HEK293 (cell line): ENCODE measurements at regions not wholly inside any gene's neighbourhood (a gene's known extent, or its start where the extent isn't known, plus 50 kb on each side); places are given as distances from the start of the nearest gene placed in this dataset.

Experiments
- CTCF ChIA-PET: fragments of 350-600 bp; formaldehyde crosslinking; extraction: SDS; loops from one replicate; lab custom pipeline; 2021; ENCODE audit warnings: antibody characterized with exemption; lab: Yijun Ruan, JAX
- POLR2A ChIA-PET: fragments of 300-600 bp; formaldehyde crosslinking; extraction: SDS; loops from one replicate; lab custom pipeline; 2020; ENCODE audit warnings: antibody characterized with exemption, inconsistent platforms; lab: Yijun Ruan, JAX
- H3K27ac ChIP-seq: fragments of 200-500 bp; sonication (Bioruptor generic); 2 replicates; pipeline ENCODE4 v1.5.1; 2014; ENCODE audit warnings: low read depth, low read length, control low read depth, inconsistent platforms; ENCODE audit errors: extremely low read depth
- H3K36me3 ChIP-seq, 2 experiments: fragments of 200-500 bp in 1 of 2; sonication (Bioruptor generic) in 1 of 2; 1 replicate in 1 of 2; 2 replicates in 1 of 2; pipeline ENCODE4 v1.5.1; 2014 to 2017; ENCODE audit warnings: inconsistent platforms in 2 of 2, low read length in 2 of 2; ENCODE audit not compliant: control insufficient read depth in 2 of 2, insufficient read depth in 1 of 2
- H3K4me1 ChIP-seq: fragments of 200-500 bp; sonication (Bioruptor generic); 2 replicates; pipeline ENCODE4 v1.5.1; 2014; ENCODE audit warnings: mild to moderate bottlenecking, low read length, inconsistent platforms; ENCODE audit not compliant: control insufficient read depth, insufficient read depth
- H3K4me3 ChIP-seq: 2 replicates; pipeline ENCODE4 v1.5.1; 2011; ENCODE audit warnings: low read depth, mild to moderate bottlenecking, control low read depth, low read length, moderate library complexity
- H3K9me3 ChIP-seq: fragments of 200-500 bp; sonication (Bioruptor generic); 2 replicates; pipeline ENCODE4 v1.5.1; 2014; ENCODE audit warnings: low read depth, low read length, inconsistent platforms; ENCODE audit not compliant: control insufficient read depth, insufficient read depth
- BCL11A ChIP-seq: fragments of 450-650 bp; formaldehyde crosslinking; IDR thresholded peaks from 2 replicates; pipeline ENCODE4 v1.5.1; 2016; ENCODE audit warnings: low read depth, missing biosample characterization, missing genetic modification characterization
- BCL11B ChIP-seq: fragments of 450-650 bp; formaldehyde crosslinking; IDR thresholded peaks from 2 replicates; pipeline ENCODE4 v1.5.1; 2016; ENCODE audit warnings: low read depth, missing biosample characterization, missing genetic modification characterization
- GLIS2 ChIP-seq: fragments of 450-650 bp; formaldehyde crosslinking; IDR thresholded peaks from 2 replicates; pipeline ENCODE4 v1.5.1; 2016; ENCODE audit warnings: missing biosample characterization, missing genetic modification characterization
- HOXD13 ChIP-seq: sonication (generic); formaldehyde crosslinking; IDR thresholded peaks from 2 replicates; pipeline ENCODE4 v1.8.0; 2022; ENCODE audit warnings: missing genetic modification reagents, borderline replicate concordance
- KLF1 ChIP-seq: fragments of 450-650 bp; formaldehyde crosslinking; IDR thresholded peaks from 2 replicates; pipeline ENCODE4 v1.5.1; 2016; ENCODE audit warnings: missing biosample characterization, missing genetic modification characterization
- KLF10 ChIP-seq: fragments of 450-650 bp; IDR thresholded peaks from 2 replicates; pipeline ENCODE4 v1.5.1; 2018; ENCODE audit warnings: missing biosample characterization, mild to moderate bottlenecking, missing genetic modification characterization
- MYNN ChIP-seq: fragments of 450-650 bp; formaldehyde crosslinking; IDR thresholded peaks from 2 replicates; pipeline ENCODE4 v1.5.1; 2016; ENCODE audit warnings: missing biosample characterization, missing genetic modification characterization, borderline replicate concordance
- PRDM1 ChIP-seq: fragments of 450-650 bp; formaldehyde crosslinking; IDR thresholded peaks from 2 replicates; pipeline ENCODE4; 2016; ENCODE audit warnings: missing biosample characterization, missing genetic modification characterization
- ZFHX2 ChIP-seq: fragments of 450-650 bp; formaldehyde crosslinking; conservative IDR thresholded peaks from 2 replicates; pipeline ENCODE4 v1.5.1; 2016; ENCODE audit warnings: missing biosample characterization, missing genetic modification characterization
- ZFP3 ChIP-seq: fragments of 450-650 bp; formaldehyde crosslinking; IDR thresholded peaks from 2 replicates; pipeline ENCODE4 v1.5.1; 2016; ENCODE audit warnings: low read depth, missing biosample characterization, missing genetic modification characterization
- ZNF157 ChIP-seq: fragments of 450-650 bp; formaldehyde crosslinking; IDR thresholded peaks from 2 replicates; pipeline ENCODE4 v1.5.1; 2016; ENCODE audit warnings: missing biosample characterization, missing genetic modification characterization
- ZNF184 ChIP-seq: fragments of 450-650 bp; IDR thresholded peaks from 2 replicates; pipeline ENCODE4 v1.5.1; 2018; ENCODE audit warnings: missing biosample characterization, mild to moderate bottlenecking, missing genetic modification characterization
- ZNF214 ChIP-seq: fragments of 450-650 bp; formaldehyde crosslinking; IDR thresholded peaks from 2 replicates; pipeline ENCODE4 v1.5.1; 2017; ENCODE audit warnings: missing biosample characterization, mild to moderate bottlenecking, missing genetic modification characterization, borderline replicate concordance
- ZNF223 ChIP-seq: fragments of 450-650 bp; formaldehyde crosslinking; IDR thresholded peaks from 2 replicates; pipeline ENCODE4 v1.5.1; 2016; ENCODE audit warnings: missing biosample characterization, missing genetic modification characterization
- ZNF335 ChIP-seq: fragments of 450-650 bp; formaldehyde crosslinking; conservative IDR thresholded peaks from 2 replicates; pipeline ENCODE4 v1.5.1; 2016; ENCODE audit warnings: missing biosample characterization, missing genetic modification characterization
- ZNF37A ChIP-seq: fragments of 450-650 bp; IDR thresholded peaks from 2 replicates; pipeline ENCODE4 v1.5.1; 2018; ENCODE audit warnings: missing biosample characterization, missing genetic modification characterization
- ZNF558 ChIP-seq: fragments of 450-650 bp; formaldehyde crosslinking; IDR thresholded peaks from 2 replicates; pipeline ENCODE4 v1.5.1; 2016; ENCODE audit warnings: missing biosample characterization, missing genetic modification characterization
- ZNF670 ChIP-seq: fragments of 450-650 bp; formaldehyde crosslinking; IDR thresholded peaks from 2 replicates; pipeline ENCODE4 v1.5.1; 2016; ENCODE audit warnings: missing biosample characterization, missing genetic modification characterization, low read depth
- ZNF677 ChIP-seq: fragments of 450-650 bp; IDR thresholded peaks from 2 replicates; pipeline ENCODE4 v1.5.0; 2018; ENCODE audit warnings: missing biosample characterization, mild to moderate bottlenecking, missing genetic modification characterization, moderate library complexity
- ZNF776 ChIP-seq: fragments of 450-650 bp; formaldehyde crosslinking; IDR thresholded peaks from 2 replicates; pipeline ENCODE4 v1.5.0; 2017; ENCODE audit warnings: missing biosample characterization, missing genetic modification characterization, borderline replicate concordance
- ZNF777 ChIP-seq: fragments of 450-650 bp; formaldehyde crosslinking; IDR thresholded peaks from 2 replicates; pipeline ENCODE4 v1.5.1; 2017; ENCODE audit warnings: missing biosample characterization, missing genetic modification characterization, borderline replicate concordance
- ZNF791 ChIP-seq: fragments of 450-650 bp; formaldehyde crosslinking; IDR thresholded peaks from 2 replicates; pipeline ENCODE4 v1.5.1; 2016; ENCODE audit warnings: missing biosample characterization, missing genetic modification characterization
- ZNF843 ChIP-seq: fragments of 450-650 bp; formaldehyde crosslinking; IDR thresholded peaks from 2 replicates; pipeline ENCODE4 v1.5.1; 2016; ENCODE audit warnings: missing biosample characterization, missing genetic modification characterization
- ZSCAN23 ChIP-seq: fragments of 450-650 bp; formaldehyde crosslinking; IDR thresholded peaks from 2 replicates; pipeline ENCODE4 v1.5.1; 2016; ENCODE audit warnings: missing biosample characterization, missing genetic modification characterization
- TF ChIP-seq, protein P1 (sequence below): fragments of 450-650 bp; formaldehyde crosslinking; IDR thresholded peaks from 2 replicates; pipeline ENCODE4 v1.5.1; 2016; ENCODE audit warnings: missing biosample characterization, missing genetic modification characterization
- TF ChIP-seq, protein P2 (sequence below): fragments of 450-650 bp; formaldehyde crosslinking; IDR thresholded peaks from 2 replicates; pipeline ENCODE4 v1.5.1; 2016; ENCODE audit warnings: missing biosample characterization, missing genetic modification characterization, borderline replicate concordance

DNA sequence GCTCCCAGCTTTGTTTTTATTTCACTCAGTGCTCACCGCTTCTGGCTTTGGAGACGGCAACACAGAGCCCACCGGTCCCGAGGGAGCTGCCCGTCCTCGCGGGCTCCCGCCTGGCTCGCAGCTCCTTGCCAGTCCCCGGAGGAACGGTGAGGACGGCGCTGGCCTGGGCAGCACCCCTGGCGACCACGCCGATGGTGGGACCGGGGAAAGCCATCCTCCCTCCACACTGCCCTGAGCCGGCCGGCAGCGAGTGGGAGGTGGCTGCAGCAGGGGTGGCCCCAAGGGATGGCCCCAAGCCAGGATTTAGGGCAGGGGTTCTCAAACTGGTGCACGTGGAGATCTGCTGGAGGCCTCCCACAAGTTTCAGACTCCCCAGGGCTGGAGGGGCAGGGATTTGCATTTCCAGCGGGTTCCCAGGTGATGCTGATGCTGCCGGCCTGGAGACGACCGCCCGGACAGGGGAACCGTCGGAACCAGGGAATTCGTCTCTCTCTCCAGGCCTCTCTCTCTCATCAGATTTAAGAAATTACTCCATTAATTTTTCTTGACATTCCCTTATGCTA is 293.2 kb upstream of the IRX4 start:
- TF ChIP-seq ZFP3 (tag by site-specific recombination) (no peak), BCL11A (tag by site-specific recombination) (no peak), ZNF157 (tag by site-specific recombination) (no peak), ZNF214 (tag by site-specific recombination) (no peak), HOXD13 (CRISPR knock-in tag) (no peak), ZNF776 (tag by site-specific recombination) (no peak), KLF1 (tag by site-specific recombination) (no peak), ZNF777 (tag by site-specific recombination) (no peak), ZNF335 (tag by site-specific recombination) (no peak), ZNF677 (tag by site-specific recombination) (no peak), ZNF223 (tag by site-specific recombination) (no peak), KLF10 (tag by site-specific recombination) (no peak), ZNF670 (tag by site-specific recombination) (no peak), ZFHX2 (tag by site-specific recombination) (no peak), MYNN (tag by site-specific recombination) (no peak)
- TF ChIP-seq, protein P1, sequence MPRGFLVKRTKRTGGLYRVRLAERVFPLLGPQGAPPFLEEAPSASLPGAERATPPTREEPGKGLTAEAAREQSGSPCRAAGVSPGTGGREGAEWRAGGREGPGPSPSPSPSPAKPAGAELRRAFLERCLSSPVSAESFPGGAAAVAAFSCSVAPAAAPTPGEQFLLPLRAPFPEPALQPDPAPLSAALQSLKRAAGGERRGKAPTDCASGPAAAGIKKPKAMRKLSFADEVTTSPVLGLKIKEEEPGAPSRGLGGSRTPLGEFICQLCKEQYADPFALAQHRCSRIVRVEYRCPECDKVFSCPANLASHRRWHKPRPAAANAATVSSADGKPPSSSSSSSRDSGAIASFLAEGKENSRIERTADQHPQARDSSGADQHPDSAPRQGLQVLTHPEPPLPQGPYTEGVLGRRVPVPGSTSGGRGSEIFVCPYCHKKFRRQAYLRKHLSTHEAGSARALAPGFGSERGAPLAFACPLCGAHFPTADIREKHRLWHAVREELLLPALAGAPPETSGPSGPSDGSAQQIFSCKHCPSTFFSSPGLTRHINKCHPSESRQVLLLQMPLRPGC (tag by site-specific recombination) = no peak
- H3K27ac ChIP-seq = no peak overlapping the region
- H3K4me3 ChIP-seq = no peak overlapping the region
- no peaks in the 10 kb centered on the region for H3K36me3 ChIP-seq
- no peaks in the 10 kb centered on the region for H3K9me3 ChIP-seq
- ChIA-PET POLR2A (no interaction called here), CTCF (no interaction called here)
- H3K4me1 ChIP-seq = no peaks in the 10 kb centered on the region

DNA sequence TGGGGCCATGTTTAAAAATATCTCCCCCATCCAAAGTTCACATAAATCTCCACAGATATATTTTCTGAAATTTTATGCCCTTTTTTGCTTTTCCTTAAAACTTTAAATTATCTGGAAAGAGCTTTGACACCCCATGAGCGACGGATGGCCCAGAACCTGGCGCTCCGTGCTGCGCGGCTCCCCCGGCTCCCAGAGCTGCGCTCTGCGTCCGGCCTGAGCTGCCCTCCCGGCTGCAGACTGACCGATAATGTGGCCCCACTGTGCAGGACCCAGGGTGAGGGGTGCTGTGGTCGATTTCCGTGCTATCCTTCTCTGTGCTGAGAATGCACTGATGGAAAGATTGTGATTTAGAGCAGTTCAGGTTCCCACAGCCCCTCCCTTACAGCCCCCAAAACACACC is 292.3 kb upstream of the IRX4 start:
- POLR2A ChIA-PET = no interaction called here
- H3K27ac ChIP-seq = no peak overlapping the region
- CTCF ChIA-PET = interaction anchor here (0.6 kb wide), 2 partner anchors 531 to 1190 kb away, joined by 3 read pairs; no protein-coding TSS in a partner anchor
- H3K36me3 ChIP-seq = no peaks in the 10 kb centered on the region
- no peaks in the 10 kb centered on the region for H3K4me1 ChIP-seq
- H3K4me3 ChIP-seq = no peak overlapping the region
- H3K9me3 ChIP-seq = no peaks in the 10 kb centered on the region
- TF ChIP-seq ZNF670 (tag by site-specific recombination) (no peak), ZNF776 (tag by site-specific recombination) (no peak), ZNF791 (no peak), ZNF37A (tag by site-specific recombination) (no peak), ZNF558 (no peak), ZNF843 (tag by site-specific recombination) (no peak), BCL11B (tag by site-specific recombination) (no peak), GLIS2 (tag by site-specific recombination) (no peak), ZSCAN23 (tag by site-specific recombination) (no peak), ZNF184 (tag by site-specific recombination) (no peak), PRDM1 (tag by site-specific recombination) (no peak)
- TF ChIP-seq, protein P2, sequence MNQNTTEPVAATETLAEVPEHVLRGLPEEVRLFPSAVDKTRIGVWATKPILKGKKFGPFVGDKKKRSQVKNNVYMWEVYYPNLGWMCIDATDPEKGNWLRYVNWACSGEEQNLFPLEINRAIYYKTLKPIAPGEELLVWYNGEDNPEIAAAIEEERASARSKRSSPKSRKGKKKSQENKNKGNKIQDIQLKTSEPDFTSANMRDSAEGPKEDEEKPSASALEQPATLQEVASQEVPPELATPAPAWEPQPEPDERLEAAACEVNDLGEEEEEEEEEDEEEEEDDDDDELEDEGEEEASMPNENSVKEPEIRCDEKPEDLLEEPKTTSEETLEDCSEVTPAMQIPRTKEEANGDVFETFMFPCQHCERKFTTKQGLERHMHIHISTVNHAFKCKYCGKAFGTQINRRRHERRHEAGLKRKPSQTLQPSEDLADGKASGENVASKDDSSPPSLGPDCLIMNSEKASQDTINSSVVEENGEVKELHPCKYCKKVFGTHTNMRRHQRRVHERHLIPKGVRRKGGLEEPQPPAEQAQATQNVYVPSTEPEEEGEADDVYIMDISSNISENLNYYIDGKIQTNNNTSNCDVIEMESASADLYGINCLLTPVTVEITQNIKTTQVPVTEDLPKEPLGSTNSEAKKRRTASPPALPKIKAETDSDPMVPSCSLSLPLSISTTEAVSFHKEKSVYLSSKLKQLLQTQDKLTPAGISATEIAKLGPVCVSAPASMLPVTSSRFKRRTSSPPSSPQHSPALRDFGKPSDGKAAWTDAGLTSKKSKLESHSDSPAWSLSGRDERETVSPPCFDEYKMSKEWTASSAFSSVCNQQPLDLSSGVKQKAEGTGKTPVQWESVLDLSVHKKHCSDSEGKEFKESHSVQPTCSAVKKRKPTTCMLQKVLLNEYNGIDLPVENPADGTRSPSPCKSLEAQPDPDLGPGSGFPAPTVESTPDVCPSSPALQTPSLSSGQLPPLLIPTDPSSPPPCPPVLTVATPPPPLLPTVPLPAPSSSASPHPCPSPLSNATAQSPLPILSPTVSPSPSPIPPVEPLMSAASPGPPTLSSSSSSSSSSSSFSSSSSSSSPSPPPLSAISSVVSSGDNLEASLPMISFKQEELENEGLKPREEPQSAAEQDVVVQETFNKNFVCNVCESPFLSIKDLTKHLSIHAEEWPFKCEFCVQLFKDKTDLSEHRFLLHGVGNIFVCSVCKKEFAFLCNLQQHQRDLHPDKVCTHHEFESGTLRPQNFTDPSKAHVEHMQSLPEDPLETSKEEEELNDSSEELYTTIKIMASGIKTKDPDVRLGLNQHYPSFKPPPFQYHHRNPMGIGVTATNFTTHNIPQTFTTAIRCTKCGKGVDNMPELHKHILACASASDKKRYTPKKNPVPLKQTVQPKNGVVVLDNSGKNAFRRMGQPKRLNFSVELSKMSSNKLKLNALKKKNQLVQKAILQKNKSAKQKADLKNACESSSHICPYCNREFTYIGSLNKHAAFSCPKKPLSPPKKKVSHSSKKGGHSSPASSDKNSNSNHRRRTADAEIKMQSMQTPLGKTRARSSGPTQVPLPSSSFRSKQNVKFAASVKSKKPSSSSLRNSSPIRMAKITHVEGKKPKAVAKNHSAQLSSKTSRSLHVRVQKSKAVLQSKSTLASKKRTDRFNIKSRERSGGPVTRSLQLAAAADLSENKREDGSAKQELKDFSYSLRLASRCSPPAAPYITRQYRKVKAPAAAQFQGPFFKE = no peak
